ENCODE measurements at regions not wholly inside any gene's neighbourhood (a gene's known extent, or its start where the extent isn't known, plus 50 kb on each side); places are given as distances from the start of the nearest gene placed in this dataset.
A peak's percentile ranks its signal among the peaks of the same experiment; 100 is the strongest.

- no peaks in the 10 kb centered on the region for H3K36me3 ChIP-seq (ENCODE audit: control insufficient read depth in 2 of 2, extremely low read depth in 1 of 2, insufficient read depth in 2 of 2, low read length in 2 of 2)
- no peaks in the 10 kb centered on the region for H3K9me3 ChIP-seq (ENCODE audit: control insufficient read depth, low read depth, low read length)
- dilution Hi-C loops (cut with MboI; ENCODE audit: extremely low pct_ligation_motif_present, low sequenced_read_pairs), result no loop called here
- no peaks in the 10 kb centered on the region for H3K9me1 ChIP-seq (ENCODE audit: control insufficient read depth, extremely low read depth, insufficient read depth, low read length)
- no peaks in the 10 kb centered on the region for H3K79me2 ChIP-seq (ENCODE audit: control insufficient read depth, insufficient read depth, low read length)
- no peaks in the 10 kb centered on the region for H4K20me1 ChIP-seq (ENCODE audit: control insufficient read depth, extremely low read depth, insufficient read depth, low read length)
- H2AFZ ChIP-seq (ENCODE audit: control insufficient read depth, low read length), result no peak overlapping the region
- peak; percentile 32 for FAIRE-seq
- H3K4me2 ChIP-seq (ENCODE audit: control insufficient read depth, extremely low read depth, insufficient read depth, low read depth, low read length), result no peak overlapping the region
- H3K9ac ChIP-seq (ENCODE audit: control insufficient read depth, extremely low read depth, insufficient read depth, low read length), result no peak overlapping the region
- H3K27me3 ChIP-seq (ENCODE audit: control insufficient read depth, extremely low read depth, insufficient read depth, low read length), result no peaks in the 10 kb centered on the region
- no peak overlapping the region for H3K27ac ChIP-seq (ENCODE audit: control insufficient read depth, insufficient read depth, low read length)
- H3K4me1 ChIP-seq (ENCODE audit: control insufficient read depth, extremely low read depth, insufficient read depth, low read length), result no peaks in the 10 kb centered on the region
- DNase-seq (ENCODE audit: low read depth, low spot score), result no peak
- TF ChIP-seq CTCF (optimal IDR thresholded peaks at IDR 0.05 in 1 of 3, IDR thresholded peaks at IDR 0.05 in 1 of 3, conservative IDR thresholded peaks at IDR 0.05 in 1 of 3; ENCODE audit: extremely low read depth in 1 of 3, insufficient read depth in 2 of 3, low read length in 3 of 3) (no peak), EZH2 (IDR thresholded peaks at IDR 0.05; ENCODE audit: low read length) (no peak)
- H3K4me3 ChIP-seq (ENCODE audit: control insufficient read depth in 2 of 3, extremely low read depth in 1 of 3, insufficient read depth in 2 of 3, low read depth in 1 of 3, low read length in 3 of 3), result no peak overlapping the region
These were observed 607.4 kb upstream of the MBL2 start for GRCh38 chr10:53379956-53380355.

GRCh38 chr10:53370347-53370746 lies 597.8 kb upstream of the MBL2 start:
- Histone ChIP-seq H3K4me2 (ENCODE audit: control insufficient read depth, extremely low read depth, insufficient read depth, low read depth, low read length) (no peak overlapping the region), H3K27ac (ENCODE audit: control insufficient read depth, insufficient read depth, low read length) (no peak overlapping the region), H2AFZ (ENCODE audit: control insufficient read depth, low read length) (no peak overlapping the region), H3K27me3 (ENCODE audit: control insufficient read depth, extremely low read depth, insufficient read depth, low read length) (no peaks in the 10 kb centered on the region), H3K9me3 (ENCODE audit: control insufficient read depth, low read depth, low read length) (no peaks in the 10 kb centered on the region), H3K4me1 (ENCODE audit: control insufficient read depth, extremely low read depth, insufficient read depth, low read length) (no peaks in the 10 kb centered on the region), H3K9ac (ENCODE audit: control insufficient read depth, extremely low read depth, insufficient read depth, low read length) (no peak overlapping the region), H4K20me1 (ENCODE audit: control insufficient read depth, extremely low read depth, insufficient read depth, low read length) (no peaks in the 10 kb centered on the region), H3K36me3 (ENCODE audit: control insufficient read depth in 2 of 2, extremely low read depth in 1 of 2, insufficient read depth in 2 of 2, low read length in 2 of 2) (no peaks in the 10 kb centered on the region), H3K9me1 (ENCODE audit: control insufficient read depth, extremely low read depth, insufficient read depth, low read length) (no peaks in the 10 kb centered on the region), H3K79me2 (ENCODE audit: control insufficient read depth, insufficient read depth, low read length) (no peaks in the 10 kb centered on the region), H3K4me3 (ENCODE audit: control insufficient read depth in 2 of 3, extremely low read depth in 1 of 3, insufficient read depth in 2 of 3, low read depth in 1 of 3, low read length in 3 of 3) (no peak overlapping the region)
- TF ChIP-seq EZH2 (IDR thresholded peaks at IDR 0.05; ENCODE audit: low read length) (no peak), CTCF (optimal IDR thresholded peaks at IDR 0.05 in 1 of 3, IDR thresholded peaks at IDR 0.05 in 1 of 3, conservative IDR thresholded peaks at IDR 0.05 in 1 of 3; ENCODE audit: extremely low read depth in 1 of 3, insufficient read depth in 2 of 3, low read length in 3 of 3) (no peak)
- dilution Hi-C loops (cut with MboI; ENCODE audit: extremely low pct_ligation_motif_present, low sequenced_read_pairs), result no loop called here
- FAIRE-seq (no peak), DNase-seq (ENCODE audit: low read depth, low spot score) (no peak)
